Memory B cell (primary cell): ENCODE measurements at regions not wholly inside any gene's neighbourhood (a gene's known extent, or its start where the extent isn't known, plus 50 kb on each side); places are given as distances from the start of the nearest gene placed in this dataset.
"Not testable (repeated sequence)": the region's sequence is repeated elsewhere in the genome, so short reads cannot be mapped to it uniquely, and the experiment has no call there.

Experiments used
- ATAC-seq: fragments of 150-1000 bp; cut with Tn5 transposase; 2 replicates; pipeline ENCODE4 v1.10.0; 2021; ENCODE audit warnings: low read depth, mild to moderate bottlenecking, moderate library complexity
- DNase-seq, 2 donors: peaks; one replicate each; pipeline ENCODE4 v3.0.0; 2022; ENCODE audit warnings: low spot score in 2 of 2
- H3K27ac Mint-ChIP-seq: one replicate; pipeline ENCODE4 v1.8.0; 2022; ENCODE audit warnings: mild to moderate bottlenecking, moderate library complexity, mixed read lengths
- H3K27me3 Mint-ChIP-seq: one replicate; pipeline ENCODE4 v1.8.0; 2022; ENCODE audit warnings: mixed read lengths
- H3K36me3 Mint-ChIP-seq: one replicate; pipeline ENCODE4 v1.8.0; 2022; ENCODE audit warnings: mild to moderate bottlenecking, mixed read lengths
- H3K4me1 Mint-ChIP-seq: one replicate; pipeline ENCODE4 v1.8.0; 2022; ENCODE audit warnings: mixed read lengths
- H3K4me3 Mint-ChIP-seq: one replicate; pipeline ENCODE4 v1.8.0; 2022; ENCODE audit warnings: mild to moderate bottlenecking, moderate library complexity, mixed read lengths
- H3K9me3 Mint-ChIP-seq: one replicate; pipeline ENCODE4 v1.8.0; 2022; ENCODE audit warnings: mixed read lengths

DNA sequence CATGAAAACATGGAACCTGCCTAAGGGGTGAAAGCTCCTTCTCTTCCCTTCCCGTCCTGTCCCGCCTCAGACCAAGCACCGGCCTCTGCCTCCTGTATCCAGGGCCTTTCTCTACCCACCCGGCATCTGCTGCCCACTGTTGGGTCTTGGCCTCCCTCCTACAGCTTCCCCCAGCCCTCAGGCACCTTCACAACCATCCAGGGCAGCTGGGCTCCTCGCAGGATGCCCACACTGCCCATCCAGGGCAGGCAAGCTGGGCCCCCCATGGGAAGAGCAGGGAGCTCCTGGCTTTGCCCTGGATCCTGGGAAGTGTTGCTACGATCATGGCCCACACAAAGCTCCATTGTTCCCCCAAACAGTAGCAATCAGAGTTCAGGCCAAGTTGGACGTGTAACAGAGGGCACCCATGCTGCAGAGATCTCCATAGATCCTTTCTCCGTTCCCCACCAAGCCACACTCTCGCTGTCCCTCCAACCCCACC, 206.6 kb downstream of the NDUFA10 start:
- Mint-ChIP-seq H3K4me3 (no peak overlapping the region), H3K36me3 (no peaks in the 10 kb centered on the region), H3K27ac (no peak overlapping the region), H3K4me1 (peaks cover 11% of the 10 kb centered on the region), H3K27me3 (peaks cover 26% of the 10 kb centered on the region), H3K9me3 (peaks cover 3% of the 10 kb centered on the region)
- no peak for ATAC-seq
- DNase-seq, result no peak

DNA sequence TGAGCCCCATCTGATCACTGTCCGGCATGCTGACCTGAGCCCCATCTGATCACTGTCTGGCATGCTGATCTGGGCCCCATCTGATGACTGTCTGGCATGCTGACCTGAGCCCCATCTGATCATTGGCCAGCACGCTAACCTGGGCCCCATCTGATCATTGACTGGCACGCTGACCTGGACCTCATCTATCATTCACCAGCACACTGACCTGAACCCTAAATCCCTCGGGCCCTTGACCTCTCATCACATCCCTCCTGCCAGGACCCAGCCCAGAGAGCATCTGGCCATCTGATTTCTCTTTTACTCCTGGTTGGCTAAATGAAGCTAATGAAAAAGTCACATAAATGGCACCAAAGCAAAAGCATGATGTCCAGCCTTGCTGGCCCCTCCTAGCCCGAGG, 207.1 kb downstream of the NDUFA10 start:
- no peaks in the 10 kb centered on the region for H3K36me3 Mint-ChIP-seq
- H3K9me3 Mint-ChIP-seq, result peaks cover 3% of the 10 kb centered on the region
- DNase-seq, result no peak
- peaks cover 11% of the 10 kb centered on the region for H3K4me1 Mint-ChIP-seq
- no peak for ATAC-seq
- no peak overlapping the region for H3K4me3 Mint-ChIP-seq
- peaks cover 26% of the 10 kb centered on the region for H3K27me3 Mint-ChIP-seq
- H3K27ac Mint-ChIP-seq, result no peak overlapping the region

DNA sequence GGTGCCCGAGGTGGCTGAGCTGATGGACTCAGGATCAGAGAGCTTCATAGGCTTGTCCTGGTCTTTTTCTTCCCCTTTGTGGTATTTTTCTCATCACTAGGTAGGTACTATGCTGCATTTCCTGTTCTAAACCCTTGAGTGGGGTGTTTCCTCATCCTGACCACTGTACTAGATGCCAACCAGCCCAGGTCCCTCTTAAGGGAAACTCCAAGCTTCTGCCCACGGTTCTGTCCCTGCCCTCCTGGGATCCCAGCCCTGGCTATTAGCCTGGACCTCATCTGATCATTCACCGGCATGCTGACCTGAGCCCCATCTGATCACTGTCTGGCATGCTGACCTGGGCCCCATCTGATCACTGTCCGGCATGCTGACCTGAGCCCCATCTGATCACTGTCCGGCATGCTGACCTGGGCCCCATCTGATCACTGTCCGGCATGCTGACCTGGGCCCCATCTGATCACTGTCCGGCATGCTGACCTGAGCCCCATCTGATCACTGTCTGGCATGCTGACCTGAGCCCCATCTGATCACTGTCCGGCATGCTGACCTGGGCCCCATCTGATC, 207.6 kb downstream of the NDUFA10 start:
- Mint-ChIP-seq H3K27me3 (peaks cover 22% of the 10 kb centered on the region), H3K4me1 (peaks cover 11% of the 10 kb centered on the region)
- H3K4me3 Mint-ChIP-seq, ATAC-seq, H3K27ac Mint-ChIP-seq, DNase-seq, H3K9me3 Mint-ChIP-seq, H3K36me3 Mint-ChIP-seq: not testable (repeated sequence)

DNA sequence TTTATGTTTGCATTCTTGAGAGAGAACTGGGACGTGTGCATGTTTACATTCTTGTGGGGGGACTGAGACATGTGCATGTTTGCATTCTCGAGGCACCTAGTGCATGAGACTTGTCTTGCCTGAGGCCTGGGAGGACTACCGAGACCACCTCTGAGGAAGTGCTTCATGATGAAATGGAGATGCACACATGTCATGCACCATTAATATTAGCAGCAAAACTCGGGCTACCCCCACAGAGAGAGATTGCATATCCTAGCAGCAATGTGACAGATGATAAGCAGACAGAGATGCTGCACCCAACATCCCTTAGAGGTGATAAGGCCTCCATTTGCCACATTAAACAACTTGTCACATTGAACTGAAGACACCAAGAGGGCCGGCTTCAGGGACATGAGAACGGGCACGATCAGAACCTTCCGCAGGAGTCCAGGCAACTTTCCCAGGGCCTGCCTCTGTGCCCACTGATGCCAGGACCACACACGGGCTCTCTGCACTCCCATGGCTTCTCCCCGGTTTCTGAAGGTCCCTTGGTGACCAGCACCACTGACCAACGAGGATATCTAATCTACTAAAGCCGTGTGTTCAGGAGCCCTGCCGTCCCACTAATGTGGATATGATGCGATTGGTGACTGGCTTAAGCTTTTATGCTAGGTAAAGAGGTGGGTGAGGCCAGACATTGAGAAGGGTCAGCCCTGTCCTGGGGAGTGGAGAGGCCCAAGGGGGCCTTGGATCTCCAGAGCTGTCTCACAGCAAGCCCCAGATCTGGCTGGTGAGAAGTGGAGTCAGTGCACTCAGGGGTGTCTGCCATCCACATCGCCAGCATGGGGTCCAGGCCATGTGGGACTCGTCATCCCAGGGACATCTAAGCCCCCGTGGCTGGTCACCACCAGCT, 208.3 kb downstream of the NDUFA10 start:
- Mint-ChIP-seq H3K4me3 (no peak overlapping the region), H3K4me1 (peaks cover 8% of the 10 kb centered on the region), H3K27ac (no peak overlapping the region), H3K27me3 (peaks cover 19% of the 10 kb centered on the region), H3K36me3 (no peaks in the 10 kb centered on the region), H3K9me3 (peaks cover 3% of the 10 kb centered on the region)
- ATAC-seq (no peak), DNase-seq (no peak)

DNA sequence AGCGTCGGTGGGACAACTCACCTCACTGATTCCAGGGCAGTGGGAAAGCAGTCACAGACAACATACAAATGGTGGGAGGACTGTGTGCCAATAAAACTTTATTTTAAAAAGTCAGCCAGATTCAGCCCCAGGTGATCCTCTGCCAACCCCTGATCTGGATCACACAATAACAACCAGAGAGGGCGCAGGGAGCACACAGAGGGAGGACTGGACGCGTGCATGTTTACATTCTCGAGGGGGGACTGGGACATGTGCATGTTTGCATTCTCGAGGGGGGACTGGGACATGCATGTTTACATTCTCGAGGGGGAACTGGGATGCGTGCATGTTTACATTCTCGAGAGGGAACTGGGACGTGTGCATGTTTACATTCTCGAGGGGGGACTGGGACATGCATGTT, 209.5 kb downstream of the NDUFA10 start:
- Mint-ChIP-seq H3K4me3 (no peak overlapping the region), H3K27me3 (peaks cover 13% of the 10 kb centered on the region), H3K4me1 (peaks cover 5% of the 10 kb centered on the region), H3K36me3 (no peaks in the 10 kb centered on the region), H3K9me3 (peaks cover 3% of the 10 kb centered on the region), H3K27ac (no peak overlapping the region)
- DNase-seq (no peak), ATAC-seq (no peak)

DNA sequence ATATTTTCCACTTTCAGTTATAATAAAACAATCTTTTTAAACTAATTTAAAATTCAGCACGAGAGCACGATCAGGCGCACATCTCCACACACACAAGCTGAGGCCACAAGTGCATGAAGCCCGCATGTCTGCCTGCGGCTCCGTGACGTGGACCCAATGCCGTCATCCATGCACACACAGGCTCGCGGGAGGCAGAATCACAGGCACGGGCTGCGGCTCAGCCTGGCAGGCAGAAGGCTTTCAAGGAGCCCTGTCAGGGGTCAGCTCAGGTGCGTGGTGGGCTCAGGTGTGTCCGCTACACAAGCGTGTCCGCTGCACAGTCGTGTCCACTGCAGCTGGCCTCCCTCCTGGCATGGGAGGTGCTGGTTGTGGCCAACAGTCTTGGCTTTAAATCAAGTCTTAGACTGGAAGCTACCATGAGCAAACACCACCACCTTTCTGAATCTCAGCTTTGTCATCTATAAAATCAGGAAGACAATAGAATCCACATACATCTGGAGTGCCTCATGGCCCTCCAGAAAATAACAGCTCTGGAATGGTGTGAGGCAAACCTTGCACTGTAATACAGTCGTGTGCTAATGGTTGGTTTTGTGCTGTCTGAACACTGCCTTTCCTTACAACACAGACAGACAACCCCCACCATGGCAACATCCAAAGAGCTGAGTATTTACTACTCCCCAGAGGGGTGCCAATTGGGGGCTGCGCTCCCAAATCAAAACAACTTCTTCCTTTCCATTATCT, 210.1 kb downstream of the NDUFA10 start:
- Mint-ChIP-seq H3K36me3 (no peaks in the 10 kb centered on the region), H3K27me3 (peaks cover 13% of the 10 kb centered on the region), H3K4me1 (peaks cover 5% of the 10 kb centered on the region), H3K9me3 (peaks cover 3% of the 10 kb centered on the region), H3K27ac (no peak overlapping the region), H3K4me3 (no peak overlapping the region)
- no peak for ATAC-seq
- no peak for DNase-seq

DNA sequence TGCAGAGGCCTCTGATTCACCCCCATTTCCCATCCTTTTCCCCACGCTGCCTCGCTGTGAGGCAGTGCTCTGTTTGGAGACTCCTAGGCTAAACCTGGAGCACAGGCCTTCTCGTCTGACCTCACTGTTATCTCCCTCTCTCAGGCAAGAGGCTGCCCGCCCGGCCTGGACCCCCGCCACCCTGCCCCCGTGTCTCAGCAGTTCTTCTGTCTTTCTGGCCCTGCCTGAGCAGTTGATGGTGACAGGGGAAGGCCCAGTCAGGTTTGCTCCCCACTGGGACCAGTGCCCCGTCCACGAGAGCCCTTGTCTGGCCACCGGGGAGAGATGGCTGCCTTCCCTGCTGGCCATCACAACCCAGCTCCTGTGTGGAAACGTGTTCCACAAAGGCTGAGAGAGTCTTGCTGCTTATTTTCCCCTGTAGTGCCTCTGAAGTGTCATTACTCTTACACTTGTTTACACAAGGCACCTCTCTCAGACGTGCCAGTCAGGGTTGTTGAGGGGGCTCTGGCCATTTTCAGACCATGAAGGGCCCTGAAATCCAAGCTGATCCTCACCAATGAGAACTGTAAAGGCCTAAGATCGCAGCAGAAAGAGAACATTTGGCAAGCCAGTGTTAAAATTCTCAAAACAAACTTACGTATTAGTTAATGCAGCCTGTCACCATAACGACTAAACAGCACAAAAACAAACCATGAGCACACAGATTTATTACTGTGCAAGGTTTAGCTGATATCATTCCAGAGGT, 210.9 kb downstream of the NDUFA10 start:
- H3K27ac Mint-ChIP-seq, result no peak overlapping the region
- peaks cover 3% of the 10 kb centered on the region for H3K9me3 Mint-ChIP-seq
- no peaks in the 10 kb centered on the region for H3K36me3 Mint-ChIP-seq
- no peak overlapping the region for H3K4me3 Mint-ChIP-seq
- H3K27me3 Mint-ChIP-seq, result peaks cover 13% of the 10 kb centered on the region
- H3K4me1 Mint-ChIP-seq, result peaks cover 5% of the 10 kb centered on the region
- no peak for ATAC-seq
- no peak for DNase-seq

DNA sequence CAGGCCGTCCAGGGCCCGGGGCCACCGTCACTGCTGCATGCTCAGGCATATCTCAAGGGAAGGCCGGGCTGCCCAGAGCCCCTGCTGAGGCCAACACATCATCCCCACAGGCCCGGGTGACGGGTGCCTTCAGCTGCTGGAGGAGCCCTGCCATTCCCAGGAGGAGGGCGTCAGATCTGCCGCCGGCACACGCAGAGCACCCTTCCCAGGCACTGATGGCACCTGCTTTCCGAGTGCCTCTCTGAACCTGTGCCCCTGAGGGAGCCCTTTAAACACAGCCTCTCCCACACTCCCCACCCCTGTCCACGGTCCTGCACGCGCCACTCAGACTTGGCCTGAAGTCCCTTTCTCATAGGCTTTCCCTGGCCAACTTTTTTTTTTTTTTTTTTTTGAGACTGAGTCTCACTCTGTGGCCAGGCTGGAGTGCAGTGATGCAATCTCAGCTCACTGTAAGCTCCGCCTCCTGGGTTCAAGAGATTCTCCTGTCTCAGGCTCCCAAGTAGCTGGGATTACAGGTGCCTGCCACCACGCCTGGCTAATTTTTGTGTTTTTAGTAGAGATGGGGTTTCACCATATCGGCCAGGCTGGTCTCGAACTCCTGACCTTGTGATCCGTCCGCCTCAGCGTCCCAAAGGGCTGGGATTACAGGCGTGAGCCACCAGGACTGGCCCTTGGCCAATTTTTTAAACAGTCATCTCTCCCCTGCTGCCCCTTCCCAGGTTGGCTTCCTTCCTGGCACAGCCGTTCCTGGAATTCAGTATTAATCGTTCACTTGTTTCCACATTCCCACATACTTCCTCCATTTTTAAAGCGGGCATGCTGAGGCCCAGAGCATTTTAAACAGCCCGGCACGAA, 211.7 kb downstream of the NDUFA10 start:
- Mint-ChIP-seq H3K36me3 (no peaks in the 10 kb centered on the region), H3K4me3 (no peak overlapping the region), H3K4me1 (peaks cover 5% of the 10 kb centered on the region), H3K27me3 (peaks cover 6% of the 10 kb centered on the region), H3K9me3 (peaks cover 3% of the 10 kb centered on the region), H3K27ac (no peak overlapping the region)
- DNase-seq (no peak), ATAC-seq (no peak)

DNA sequence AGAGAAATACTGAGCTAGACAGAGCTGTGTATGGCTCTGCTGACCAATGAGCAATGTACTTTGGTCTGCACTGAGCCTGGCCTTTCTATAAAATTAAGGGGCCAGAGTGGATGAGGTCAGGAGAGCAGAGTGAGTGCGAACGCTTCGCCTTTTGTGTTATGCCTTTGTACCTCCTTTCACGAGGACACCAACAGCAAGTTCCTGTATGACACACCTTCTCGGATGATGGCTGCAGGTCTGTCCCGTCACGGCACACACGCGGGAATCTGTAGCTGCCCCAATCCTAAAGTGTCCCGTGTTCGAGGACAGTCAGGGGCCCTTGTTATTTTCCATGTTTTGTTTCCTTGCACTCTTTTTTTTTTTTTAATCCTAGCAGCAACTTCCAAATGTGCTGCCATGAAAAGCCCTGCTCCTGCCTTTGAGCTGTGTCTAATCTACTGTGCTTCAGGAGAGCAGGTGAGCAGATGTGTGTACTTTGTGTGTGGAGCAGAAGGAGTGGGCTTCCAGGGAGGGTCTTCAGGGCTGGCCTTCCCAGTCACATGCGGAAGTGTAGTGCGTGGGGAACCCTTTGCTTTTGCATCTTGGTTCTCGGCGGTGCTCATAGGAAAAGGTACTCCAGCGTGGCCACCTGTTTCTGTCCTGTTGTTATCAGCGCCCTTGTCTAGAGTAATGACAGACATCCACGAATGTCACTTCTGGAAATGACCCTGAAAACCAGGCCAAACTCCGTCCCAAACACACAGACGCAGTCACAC, 213.2 kb downstream of the NDUFA10 start:
- DNase-seq, result no peak

DNA sequence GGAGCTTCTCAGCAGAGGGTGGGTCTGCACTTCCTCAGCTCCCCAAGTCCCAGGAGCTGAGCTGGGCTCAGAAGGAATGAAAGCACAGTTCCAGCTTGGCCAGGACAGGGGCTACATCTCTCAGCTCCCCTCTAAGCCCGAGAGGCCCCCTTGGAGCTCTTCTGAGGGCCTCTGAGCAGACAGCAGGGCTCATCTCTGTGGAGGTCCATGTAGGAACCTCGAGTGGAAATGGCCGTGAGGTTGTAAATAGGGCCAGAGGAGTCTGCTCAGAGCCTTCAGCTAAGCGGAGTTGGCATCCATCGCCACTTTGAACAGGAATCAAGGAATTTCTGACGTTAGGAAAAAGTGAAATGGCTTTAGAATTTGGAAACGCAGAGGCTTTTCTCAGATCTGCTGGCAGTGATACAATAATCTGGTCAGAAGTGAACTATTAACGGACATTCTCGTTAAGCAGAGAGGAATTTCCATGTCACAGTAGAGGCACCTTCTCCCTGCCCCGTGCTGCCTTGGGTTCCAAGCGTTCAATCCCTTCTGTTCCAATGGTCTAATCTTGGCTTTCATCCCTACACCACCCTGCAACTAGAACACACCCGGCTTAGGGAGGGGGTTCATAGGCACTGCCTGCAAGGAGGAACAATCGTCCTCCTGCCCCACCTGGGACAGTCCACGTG, 213.9 kb downstream of the NDUFA10 start:
- Mint-ChIP-seq H3K4me1 (peaks cover 3% of the 10 kb centered on the region), H3K36me3 (no peaks in the 10 kb centered on the region), H3K4me3 (no peak overlapping the region), H3K9me3 (peaks cover 3% of the 10 kb centered on the region), H3K27ac (no peak overlapping the region), H3K27me3 (peaks cover 7% of the 10 kb centered on the region)
- ATAC-seq (no peak), DNase-seq (no peak)

More for the DNA sequence above, 213.2 kb downstream of the NDUFA10 start:
- H3K27me3 Mint-ChIP-seq, result peaks cover 4% of the 10 kb centered on the region
- no peak overlapping the region for H3K4me3 Mint-ChIP-seq
- no peak overlapping the region for H3K27ac Mint-ChIP-seq
- H3K36me3 Mint-ChIP-seq, result no peaks in the 10 kb centered on the region
- peaks cover 5% of the 10 kb centered on the region for H3K4me1 Mint-ChIP-seq
- H3K9me3 Mint-ChIP-seq, result peaks cover 3% of the 10 kb centered on the region
- no peak for ATAC-seq

DNA sequence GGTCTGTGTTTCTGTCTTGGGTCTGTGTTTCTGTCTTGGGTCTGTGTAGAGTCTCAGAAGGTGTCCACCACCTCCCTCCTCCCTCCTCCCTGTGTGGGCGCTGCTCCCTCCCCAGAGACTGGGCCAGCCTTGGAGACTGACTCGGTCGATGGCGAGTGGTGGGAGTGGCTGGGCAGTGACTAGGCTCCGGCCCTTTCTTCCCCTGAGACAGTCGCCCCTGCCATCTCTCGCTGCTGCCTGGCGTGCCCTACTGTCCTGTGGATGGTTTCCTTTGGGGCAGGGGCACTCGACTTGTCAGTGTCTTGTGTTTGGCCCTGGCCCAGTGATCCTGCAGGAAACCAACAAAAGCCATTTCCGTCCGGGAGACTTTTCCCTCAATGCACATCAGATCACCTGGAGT, 215.8 kb downstream of the NDUFA10 start:
- no peaks in the 10 kb centered on the region for H3K36me3 Mint-ChIP-seq

DNA sequence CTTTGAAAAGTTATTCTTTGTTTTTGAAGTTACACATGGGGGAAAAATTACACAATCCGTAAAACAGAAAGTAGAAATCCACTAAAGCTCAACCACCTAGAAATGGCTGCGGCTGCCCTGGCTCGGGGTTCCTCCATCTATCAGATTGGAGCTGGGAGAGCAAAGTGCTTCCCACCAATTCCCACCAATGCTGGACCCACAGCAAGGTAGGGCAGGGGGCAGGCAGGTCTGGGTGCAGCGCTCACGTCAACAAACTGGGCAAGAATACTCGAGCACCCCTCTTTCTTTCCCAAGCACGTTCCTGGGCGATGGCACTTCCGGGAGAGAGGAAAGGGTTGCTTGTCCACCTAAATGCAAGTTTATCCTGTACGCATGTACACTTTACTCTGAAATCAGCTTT, 217.6 kb downstream of the NDUFA10 start:
- H3K27ac Mint-ChIP-seq, result no peak overlapping the region
- no peaks in the 10 kb centered on the region for H3K4me1 Mint-ChIP-seq
- no peaks in the 10 kb centered on the region for H3K9me3 Mint-ChIP-seq
- no peak overlapping the region for H3K4me3 Mint-ChIP-seq
- ATAC-seq (no peak), DNase-seq (no peak)
- H3K36me3 Mint-ChIP-seq, result no peaks in the 10 kb centered on the region
- H3K27me3 Mint-ChIP-seq, result peaks cover 4% of the 10 kb centered on the region

More for the DNA sequence above, 215.8 kb downstream of the NDUFA10 start:
- H3K4me3 Mint-ChIP-seq, result no peak overlapping the region
- ATAC-seq (no peak), DNase-seq (no peak)
- H3K4me1 Mint-ChIP-seq, result no peaks in the 10 kb centered on the region
- H3K27me3 Mint-ChIP-seq, result peaks cover 4% of the 10 kb centered on the region
- no peak overlapping the region for H3K27ac Mint-ChIP-seq
- no peaks in the 10 kb centered on the region for H3K9me3 Mint-ChIP-seq
